Thyroid gland (tissue), 4 donors: ENCODE measurements at regions not wholly inside any gene's neighbourhood (a gene's known extent, or its start where the extent isn't known, plus 50 kb on each side); places are given as distances from the start of the nearest gene placed in this dataset.

Experiments used
- CTCF ChIP-seq, 6 experiments: fragments of 200-600 bp in 3 of 6; fragments of 450-650 bp in 3 of 6; sonication (generic) in 3 of 6; IDR thresholded peaks; one replicate each; pipeline ENCODE4 v1.5.1; 2016 to 2019; ENCODE audit warnings: antibody characterized with exemption in 6 of 6, mild to moderate bottlenecking in 2 of 6, inconsistent platforms in 1 of 6, moderate library complexity in 1 of 6
- POLR2A ChIP-seq, 2 donors: fragments of 450-650 bp; IDR thresholded peaks; one replicate each; pipeline ENCODE4 v1.6.1; 2017; ENCODE audit warnings: antibody characterized with exemption in 2 of 2, mild to moderate bottlenecking in 2 of 2, moderate library complexity in 1 of 2

- no peak for TF ChIP-seq CTCF (IDR thresholded peaks at IDR 0.05)
- no peak for TF ChIP-seq POLR2A (IDR thresholded peaks at IDR 0.05)
Measured at GRCh38 chr12:126108247-126108646, 1043.0 kb downstream of the AACS start.
